Stimulated activated naive B cell treated with anti-CD40 and anti-IgM and Interleukin-4, amounts not matched to agents 10 μg/mL and 1 μg/mL and 100 μg/mL, for 72 hours (primary cell): ENCODE measurements at regions not wholly inside any gene's neighbourhood (a gene's known extent, or its start where the extent isn't known, plus 50 kb on each side); places are given as distances from the start of the nearest gene placed in this dataset.

ENCODE experiments used
- ATAC-seq, 2 donors: fragments of 150-1000 bp; cut with Tn5 transposase; replicated peaks; 2 replicates each; pipeline ENCODE4 v1.10.0; 2021; ENCODE audit warnings: moderate library complexity in 1 of 2
- DNase-seq: peaks from one replicate; pipeline ENCODE4 v3.0.0; 2021
- H3K27ac Mint-ChIP-seq: one replicate; pipeline ENCODE4 v1.8.0; 2022; ENCODE audit warnings: mild to moderate bottlenecking, mixed read lengths
- H3K27me3 Mint-ChIP-seq, 2 donors: one replicate each; pipeline ENCODE4 v1.8.0; 2022; ENCODE audit warnings: mixed read lengths in 2 of 2
- H3K36me3 Mint-ChIP-seq, 2 donors: one replicate each; pipeline ENCODE4 v1.8.0; 2022; ENCODE audit warnings: mixed read lengths in 2 of 2, mild to moderate bottlenecking in 1 of 2
- H3K4me1 Mint-ChIP-seq, 2 donors: one replicate each; pipeline ENCODE4 v1.8.0; 2022; ENCODE audit warnings: mixed read lengths in 2 of 2, mild to moderate bottlenecking in 1 of 2
- H3K4me3 Mint-ChIP-seq, 2 donors: one replicate each; pipeline ENCODE4 v1.8.0; 2022; ENCODE audit warnings: mild to moderate bottlenecking in 2 of 2, mixed read lengths in 2 of 2, moderate library complexity in 1 of 2
- H3K9me3 Mint-ChIP-seq, 2 donors: one replicate each; pipeline ENCODE4 v1.8.0; 2022; ENCODE audit warnings: mixed read lengths in 2 of 2, mild to moderate bottlenecking in 1 of 2

DNA sequence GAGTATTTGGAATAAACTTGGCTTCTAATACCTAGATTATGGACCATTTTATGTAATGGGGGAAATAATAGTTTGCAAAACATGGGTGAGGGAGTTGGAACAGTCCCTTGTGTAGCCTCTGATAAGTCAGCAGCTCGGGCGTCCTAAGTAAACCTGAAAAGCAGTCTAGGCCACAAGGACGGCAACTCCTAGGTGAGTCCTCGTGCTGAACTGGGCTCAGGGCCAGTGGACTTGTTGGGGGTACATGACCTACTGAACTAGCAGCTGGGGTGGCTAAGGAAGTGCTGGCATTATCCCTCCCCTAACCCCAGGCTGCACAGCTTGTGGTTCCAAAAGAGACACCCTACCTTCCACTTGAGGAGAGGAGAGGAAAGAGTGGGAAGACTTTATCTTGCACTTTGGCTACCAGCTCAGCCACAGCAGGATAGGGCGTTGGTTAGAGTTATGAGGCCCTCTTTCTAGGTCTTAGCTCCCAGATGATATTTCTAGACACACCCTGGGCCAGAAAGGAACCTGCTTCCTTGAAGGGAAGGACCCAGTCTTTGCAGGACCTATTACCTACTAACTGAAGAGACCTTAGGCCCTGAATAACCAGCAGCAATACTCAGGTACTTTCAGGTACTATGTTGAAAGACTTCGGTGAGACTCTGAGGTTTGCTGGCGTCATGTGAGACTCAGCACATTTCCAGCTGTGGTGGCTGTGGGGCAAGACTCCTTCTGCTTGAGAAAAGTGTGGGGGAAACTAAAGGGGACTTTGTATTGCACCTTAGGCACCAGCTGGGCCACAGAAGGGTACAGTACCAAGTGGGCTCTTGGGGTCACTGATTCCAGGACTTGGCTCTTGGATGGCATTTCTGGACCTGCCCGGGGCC, 71.0 kb downstream of the AQP4 start:
- H3K4me3 Mint-ChIP-seq, result no peak overlapping the region
- no peaks in the 10 kb centered on the region for H3K4me1 Mint-ChIP-seq
- no peaks in the 10 kb centered on the region for H3K27me3 Mint-ChIP-seq
- peaks cover 2 to 8% of the 10 kb centered on the region in 2 donors for H3K9me3 Mint-ChIP-seq
- H3K27ac Mint-ChIP-seq, result no peak overlapping the region
- peaks cover 0 to 1% of the 10 kb centered on the region in 2 donors for H3K36me3 Mint-ChIP-seq
- ATAC-seq (no peak), DNase-seq (no peak)

DNA sequence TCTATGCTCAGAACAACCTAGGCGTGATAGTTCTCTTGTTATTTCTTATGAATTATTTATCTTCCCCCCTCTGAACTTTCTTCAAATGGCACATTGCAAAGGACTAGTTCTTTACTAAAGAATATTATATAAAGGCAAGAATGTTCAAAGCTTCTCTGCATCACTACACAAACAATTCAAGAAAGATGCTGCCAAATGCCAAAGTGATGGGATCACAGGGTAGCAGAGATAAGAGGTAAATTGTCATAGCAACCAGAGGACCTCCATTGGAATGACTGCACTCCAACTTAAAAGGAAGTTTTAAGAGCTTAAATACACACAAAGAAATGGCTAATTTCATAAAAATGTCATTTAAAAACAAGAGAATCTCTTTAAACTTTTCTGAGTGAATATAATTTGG, 72.8 kb downstream of the AQP4 start:
- Mint-ChIP-seq H3K4me1 (no peaks in the 10 kb centered on the region), H3K36me3 (no peaks in the 10 kb centered on the region), H3K4me3 (no peak overlapping the region), H3K27ac (no peak overlapping the region), H3K9me3 (peaks cover 0 to 1% of the 10 kb centered on the region in 2 donors), H3K27me3 (no peaks in the 10 kb centered on the region)
- DNase-seq (no peak), ATAC-seq (no peak)

DNA sequence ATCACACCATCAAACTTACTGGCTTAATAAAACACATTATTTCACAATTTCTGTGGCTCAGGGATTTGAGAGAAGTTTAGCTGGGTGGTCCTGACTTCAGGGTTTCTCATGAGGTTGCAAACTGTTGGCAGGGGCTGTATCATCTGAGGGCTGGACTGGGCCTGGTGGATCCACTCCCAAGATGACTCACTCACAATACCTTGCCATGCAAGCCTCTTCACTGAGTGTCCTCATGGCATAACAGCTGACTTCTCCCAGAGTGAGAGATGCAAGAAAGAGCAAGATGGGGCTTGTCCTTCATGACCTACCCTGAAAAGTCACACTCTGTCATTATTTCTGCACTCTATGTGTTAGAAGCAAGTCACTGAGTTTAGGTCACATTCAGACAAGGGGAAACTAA, 73.8 kb downstream of the AQP4 start:
- no peak overlapping the region for H3K27ac Mint-ChIP-seq
- H3K4me1 Mint-ChIP-seq, result no peaks in the 10 kb centered on the region
- H3K36me3 Mint-ChIP-seq, result no peaks in the 10 kb centered on the region
- H3K27me3 Mint-ChIP-seq, result no peaks in the 10 kb centered on the region
- ATAC-seq (no peak), DNase-seq (no peak)
- H3K9me3 Mint-ChIP-seq, result no peaks in the 10 kb centered on the region
- no peak overlapping the region for H3K4me3 Mint-ChIP-seq

DNA sequence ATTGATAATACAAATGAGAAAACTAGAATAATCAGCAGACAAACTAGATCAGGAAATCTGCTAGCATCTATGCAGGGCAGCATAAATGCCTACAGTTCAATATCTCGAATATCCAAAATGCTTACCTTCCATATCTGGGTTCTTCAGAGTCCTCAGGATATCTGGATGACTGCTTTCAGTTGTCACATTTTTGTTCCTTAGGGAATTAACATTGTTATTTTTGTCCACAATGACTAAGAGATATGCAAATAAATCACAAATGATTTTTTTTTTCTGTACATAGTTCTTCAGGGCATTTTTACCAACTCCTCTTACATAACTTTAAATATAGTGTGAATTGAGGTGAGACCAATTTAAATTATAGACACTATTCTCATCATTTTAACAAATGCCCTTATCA, 80.9 kb downstream of the AQP4 start:
- no peak overlapping the region for H3K4me3 Mint-ChIP-seq
- H3K4me1 Mint-ChIP-seq, result no peaks in the 10 kb centered on the region
- H3K27ac Mint-ChIP-seq, result no peak overlapping the region
- DNase-seq (no peak), ATAC-seq (no peak)
- H3K27me3 Mint-ChIP-seq, result no peaks in the 10 kb centered on the region
- no peaks in the 10 kb centered on the region for H3K9me3 Mint-ChIP-seq
- H3K36me3 Mint-ChIP-seq, result no peaks in the 10 kb centered on the region

DNA sequence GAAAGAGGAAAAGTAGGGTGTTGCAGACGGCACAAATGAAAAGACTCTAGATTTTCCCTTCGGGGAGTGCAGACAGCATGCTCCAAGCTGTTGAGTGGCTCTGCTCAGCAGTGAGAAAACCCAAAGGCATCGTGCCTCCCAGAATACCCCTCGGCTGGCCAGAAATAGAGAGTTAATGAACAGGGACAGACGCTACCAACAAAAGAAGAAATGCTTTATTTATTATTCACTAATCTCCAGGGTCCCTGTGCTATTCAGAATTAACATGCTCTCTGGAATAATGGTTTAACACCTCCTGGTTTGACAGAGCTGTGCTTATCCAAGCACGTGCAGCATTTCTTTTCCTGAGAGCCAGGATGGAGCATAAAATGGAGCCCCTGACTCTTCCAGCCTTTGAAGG, 82.3 kb downstream of the AQP4 start:
- Mint-ChIP-seq H3K9me3 (no peaks in the 10 kb centered on the region), H3K27me3 (no peaks in the 10 kb centered on the region), H3K4me1 (no peaks in the 10 kb centered on the region), H3K27ac (no peak overlapping the region), H3K36me3 (no peaks in the 10 kb centered on the region), H3K4me3 (no peak overlapping the region)
- no peak for ATAC-seq
- no peak for DNase-seq

DNA sequence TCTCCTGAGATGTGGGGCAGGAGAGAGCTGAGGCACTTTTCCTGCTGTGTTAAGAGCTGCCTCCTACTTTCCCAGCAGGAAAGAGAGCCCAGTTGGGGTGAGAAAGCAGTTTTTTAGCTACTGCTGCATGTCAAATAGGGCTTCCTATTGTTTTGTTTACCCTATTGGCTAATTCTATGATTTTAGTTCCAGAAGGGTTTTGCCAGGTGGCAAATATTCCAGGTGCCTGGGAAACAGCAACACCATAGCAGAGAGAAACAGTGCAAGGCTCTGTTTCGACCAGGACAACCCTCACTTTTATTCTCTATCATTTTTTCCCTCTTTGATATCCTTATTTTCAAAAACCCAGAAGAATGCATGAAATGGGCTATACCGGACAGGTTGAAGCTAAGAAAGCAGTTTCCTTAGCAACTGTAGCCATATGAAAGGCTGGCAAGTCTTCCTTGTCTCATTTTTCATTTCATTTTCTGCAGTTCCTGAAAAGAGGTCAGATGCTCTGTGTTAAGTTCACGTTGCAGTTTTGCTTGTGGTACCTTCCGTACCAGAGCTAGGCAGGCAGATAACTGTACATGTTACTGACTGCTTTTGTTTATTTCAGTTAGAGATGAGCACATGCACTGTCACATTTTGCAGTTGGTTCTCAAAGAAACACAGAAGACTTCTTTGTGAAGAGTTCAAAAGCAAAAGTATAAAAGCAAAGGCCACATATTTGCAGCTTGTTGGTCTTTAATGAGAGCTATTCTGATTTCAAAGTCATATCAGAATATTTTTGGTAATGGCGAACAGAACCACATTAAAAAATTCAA, 84.8 kb downstream of the AQP4 start:
- peaks cover 0 to 1% of the 10 kb centered on the region in 2 donors for H3K27me3 Mint-ChIP-seq
- H3K4me1 Mint-ChIP-seq, result no peaks in the 10 kb centered on the region
- ATAC-seq (no peak), DNase-seq (no peak)
- no peak overlapping the region for H3K4me3 Mint-ChIP-seq
- H3K27ac Mint-ChIP-seq, result no peak overlapping the region
- H3K9me3 Mint-ChIP-seq, result no peaks in the 10 kb centered on the region
- no peaks in the 10 kb centered on the region for H3K36me3 Mint-ChIP-seq

DNA sequence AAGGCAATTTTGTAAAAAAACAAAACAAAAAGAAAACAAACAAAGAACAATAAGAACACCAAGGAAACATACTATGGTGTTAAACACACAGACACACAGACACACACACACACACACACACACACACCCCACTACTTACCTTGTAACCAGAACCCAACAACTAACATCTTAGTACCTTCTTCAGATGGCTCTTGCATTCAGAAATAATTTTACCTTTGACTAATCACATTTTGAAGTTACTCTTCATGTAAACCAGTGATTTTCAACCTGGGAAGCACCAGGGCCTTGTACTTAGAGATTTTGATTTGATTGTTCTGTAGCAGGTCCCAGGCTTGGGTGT, 87.5 kb downstream of the AQP4 start:
- ATAC-seq (no peak), DNase-seq (no peak)
- H3K9me3 Mint-ChIP-seq, result no peaks in the 10 kb centered on the region
- no peak overlapping the region for H3K4me3 Mint-ChIP-seq
- no peaks in the 10 kb centered on the region for H3K36me3 Mint-ChIP-seq
- peaks cover 0 to 3% of the 10 kb centered on the region in 2 donors for H3K27me3 Mint-ChIP-seq
- no peak overlapping the region for H3K27ac Mint-ChIP-seq
- H3K4me1 Mint-ChIP-seq, result no peaks in the 10 kb centered on the region

DNA sequence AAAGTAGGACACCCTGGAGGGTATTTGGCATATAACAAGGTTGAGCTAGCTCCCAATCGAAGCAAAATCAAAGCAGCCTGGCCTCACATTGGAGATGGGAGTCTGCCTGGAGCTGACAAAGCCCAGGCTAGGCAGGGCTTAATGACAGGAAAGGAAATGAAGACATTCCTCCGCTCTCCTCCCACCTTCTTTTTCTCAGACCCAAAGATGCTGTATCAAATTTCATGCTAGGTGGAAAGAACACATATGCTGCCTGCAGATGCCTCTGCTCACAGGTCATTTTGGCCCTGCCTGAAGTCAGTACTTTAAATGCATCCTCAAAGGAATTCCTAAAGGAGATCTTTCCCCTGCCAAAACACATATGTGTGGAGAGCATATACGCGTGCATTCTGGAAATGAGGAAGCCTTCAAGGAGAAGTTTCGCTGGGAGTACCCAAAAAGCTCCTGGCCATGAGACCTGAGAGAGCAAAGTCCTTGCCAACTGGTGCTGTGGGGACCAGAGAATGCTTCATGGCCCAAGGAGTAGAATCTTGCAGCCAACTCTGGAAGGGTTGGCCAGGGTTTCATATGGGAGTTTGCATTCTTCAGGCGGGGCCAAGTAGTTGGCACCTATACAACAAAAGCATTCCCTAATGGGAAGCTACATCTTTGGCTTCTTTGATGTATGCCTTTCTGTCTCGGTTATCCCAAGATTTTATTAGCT, 88.0 kb downstream of the AQP4 start:
- no peak overlapping the region for H3K4me3 Mint-ChIP-seq
- peaks cover 0 to 3% of the 10 kb centered on the region in 2 donors for H3K27me3 Mint-ChIP-seq
- no peaks in the 10 kb centered on the region for H3K4me1 Mint-ChIP-seq
- ATAC-seq (no peak), DNase-seq (no peak)
- no peaks in the 10 kb centered on the region for H3K36me3 Mint-ChIP-seq
- H3K27ac Mint-ChIP-seq, result no peak overlapping the region
- no peaks in the 10 kb centered on the region for H3K9me3 Mint-ChIP-seq

DNA sequence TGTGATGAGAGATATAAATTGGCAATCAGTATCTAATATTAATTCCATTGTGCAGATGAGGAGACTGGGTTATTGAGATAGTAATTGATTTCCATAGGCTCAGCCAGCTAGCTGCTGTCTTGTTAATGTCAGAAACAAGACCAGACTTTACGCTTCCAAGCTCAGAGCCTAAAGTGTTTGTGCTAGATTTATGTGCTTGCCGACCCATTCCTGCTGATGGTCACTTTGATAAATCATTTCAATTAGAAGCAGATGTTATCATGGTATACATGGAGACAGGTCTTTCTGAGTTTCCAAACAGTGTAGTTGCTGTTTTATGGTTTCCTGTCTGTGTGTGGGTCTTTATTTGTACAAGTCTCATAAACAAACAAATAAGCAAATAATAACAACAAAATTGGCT, 92.8 kb downstream of the AQP4 start:
- H3K27ac Mint-ChIP-seq, result no peak overlapping the region
- no peaks in the 10 kb centered on the region for H3K4me1 Mint-ChIP-seq
- DNase-seq (no peak), ATAC-seq (no peak)
- peaks cover 0 to 4% of the 10 kb centered on the region in 2 donors for H3K9me3 Mint-ChIP-seq
- no peak overlapping the region for H3K4me3 Mint-ChIP-seq
- H3K36me3 Mint-ChIP-seq, result no peaks in the 10 kb centered on the region
- H3K27me3 Mint-ChIP-seq, result peaks cover 0 to 3% of the 10 kb centered on the region in 2 donors

DNA sequence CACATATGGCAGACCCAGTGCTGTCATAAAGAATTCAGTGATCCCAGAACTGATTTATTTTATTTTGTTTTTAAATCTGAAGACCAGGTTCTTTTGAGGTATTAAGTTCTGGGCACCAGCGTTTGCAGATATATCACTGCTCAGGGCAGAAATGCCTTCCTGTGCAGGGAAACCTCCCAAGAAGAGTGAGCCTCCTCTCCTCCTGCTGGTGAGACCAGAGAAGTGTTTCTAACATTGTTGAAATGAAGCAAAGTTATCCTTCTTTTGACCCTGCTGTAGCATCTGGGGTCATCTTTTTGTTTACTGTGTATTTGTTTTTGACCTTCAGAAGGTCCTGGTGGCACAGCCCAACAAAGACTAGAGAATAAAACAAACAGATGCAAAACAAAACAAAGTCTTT, 94.0 kb downstream of the AQP4 start:
- no peaks in the 10 kb centered on the region for H3K4me1 Mint-ChIP-seq
- DNase-seq (no peak), ATAC-seq (no peak)
- no peaks in the 10 kb centered on the region for H3K36me3 Mint-ChIP-seq
- H3K4me3 Mint-ChIP-seq, result no peak overlapping the region
- peaks cover 2 to 4% of the 10 kb centered on the region in 2 donors for H3K9me3 Mint-ChIP-seq
- no peak overlapping the region for H3K27ac Mint-ChIP-seq
- H3K27me3 Mint-ChIP-seq, result peaks cover 0 to 3% of the 10 kb centered on the region in 2 donors

DNA sequence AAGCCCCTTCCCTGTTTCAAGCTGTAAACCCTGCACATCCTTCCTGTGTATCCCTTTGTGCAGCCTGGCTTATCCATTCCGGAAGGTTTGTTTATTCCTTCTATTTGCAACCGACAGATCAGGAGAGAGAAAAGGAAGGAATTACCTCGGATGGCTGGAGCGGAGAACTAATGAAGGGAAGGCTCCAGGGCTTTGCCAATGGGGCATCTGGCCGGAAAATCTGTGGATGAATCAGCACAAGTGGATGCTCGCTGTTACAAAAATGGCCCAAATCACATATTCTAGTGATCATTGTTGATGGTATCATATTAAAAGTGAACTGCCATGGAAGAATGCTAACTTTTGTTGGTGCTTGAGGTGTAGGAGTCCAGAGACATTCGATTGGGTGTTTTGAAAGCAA, 97.1 kb downstream of the AQP4 start:
- no peaks in the 10 kb centered on the region for H3K4me1 Mint-ChIP-seq
- peaks cover 3 to 4% of the 10 kb centered on the region in 2 donors for H3K9me3 Mint-ChIP-seq
- ATAC-seq (no peak), DNase-seq (no peak)
- no peak overlapping the region for H3K27ac Mint-ChIP-seq
- H3K4me3 Mint-ChIP-seq, result no peak overlapping the region
- H3K27me3 Mint-ChIP-seq, result no peaks in the 10 kb centered on the region
- H3K36me3 Mint-ChIP-seq, result no peaks in the 10 kb centered on the region

DNA sequence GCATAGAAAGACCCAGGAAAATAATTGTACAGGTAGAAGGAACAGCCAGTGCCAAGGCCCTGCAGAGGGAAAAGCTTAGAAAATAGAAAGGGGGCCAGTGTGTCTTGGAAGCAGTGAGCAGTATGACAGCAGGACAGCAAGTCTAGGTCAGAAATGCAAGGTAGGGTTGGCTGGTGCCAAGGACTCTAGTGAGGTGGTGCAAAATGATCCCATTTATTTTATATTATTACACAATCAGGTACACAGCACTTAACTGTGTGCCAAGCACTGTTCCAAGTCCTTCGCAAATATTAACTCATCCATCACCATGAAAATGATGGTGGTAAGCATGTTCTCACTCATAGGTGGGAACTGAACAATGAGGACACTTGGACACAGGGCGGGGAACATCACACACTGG, 100.0 kb downstream of the AQP4 start:
- peaks cover 2 to 3% of the 10 kb centered on the region in 2 donors for H3K9me3 Mint-ChIP-seq
- no peaks in the 10 kb centered on the region for H3K4me1 Mint-ChIP-seq
- no peak overlapping the region for H3K27ac Mint-ChIP-seq
- no peak for DNase-seq
- ATAC-seq, result no peak
- no peaks in the 10 kb centered on the region for H3K36me3 Mint-ChIP-seq
- H3K4me3 Mint-ChIP-seq, result no peak overlapping the region
- no peaks in the 10 kb centered on the region for H3K27me3 Mint-ChIP-seq

DNA sequence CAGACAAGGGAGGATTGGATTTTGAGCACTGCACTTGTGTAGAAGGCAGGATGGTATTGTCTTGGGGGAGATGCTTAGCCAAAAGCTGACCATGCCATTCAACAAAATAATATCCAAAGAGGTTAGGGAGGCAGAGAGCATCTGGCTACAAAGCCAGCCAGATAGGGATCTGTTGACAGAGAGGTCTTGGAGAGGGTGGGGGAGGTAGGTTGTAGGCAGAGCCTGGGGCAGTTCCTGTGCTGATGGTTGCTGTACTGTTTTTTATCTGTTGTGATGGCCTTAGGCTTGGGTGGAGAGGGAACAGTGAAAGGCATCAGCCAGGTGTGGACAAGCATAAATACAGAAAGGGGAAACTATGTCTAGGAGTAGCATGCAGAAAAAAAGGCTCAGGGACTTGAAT, 100.9 kb downstream of the AQP4 start:
- H3K27me3 Mint-ChIP-seq, result no peaks in the 10 kb centered on the region
- no peak overlapping the region for H3K27ac Mint-ChIP-seq
- no peak overlapping the region for H3K4me3 Mint-ChIP-seq

DNA sequence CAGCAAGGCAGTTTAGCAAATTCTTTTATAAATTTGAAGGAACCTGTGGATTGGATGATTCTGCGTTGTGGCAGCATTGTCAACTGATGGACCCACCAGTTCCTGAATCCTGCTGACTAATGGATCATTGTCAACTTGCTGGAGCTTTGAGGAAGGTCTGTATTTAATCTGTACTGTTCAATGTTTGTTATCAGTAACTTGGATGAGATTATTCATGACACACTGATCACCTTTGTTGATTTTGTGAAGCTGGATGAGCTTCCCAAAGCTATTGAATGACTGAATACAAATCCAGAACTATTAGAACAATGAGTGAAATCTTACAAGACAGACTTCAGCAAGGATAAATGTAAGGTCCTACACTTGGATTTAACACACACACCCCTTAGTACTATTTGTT, 101.3 kb downstream of the AQP4 start:
- Mint-ChIP-seq H3K36me3 (no peaks in the 10 kb centered on the region), H3K4me3 (no peak overlapping the region), H3K9me3 (peaks cover 0 to 3% of the 10 kb centered on the region in 2 donors), H3K27ac (no peak overlapping the region), H3K4me1 (no peaks in the 10 kb centered on the region), H3K27me3 (no peaks in the 10 kb centered on the region)
- DNase-seq, result no peak
- no peak for ATAC-seq

More for the DNA sequence above, 100.9 kb downstream of the AQP4 start:
- DNase-seq (no peak), ATAC-seq (no peak)
- Mint-ChIP-seq H3K4me1 (no peaks in the 10 kb centered on the region), H3K9me3 (peaks cover 0 to 3% of the 10 kb centered on the region in 2 donors), H3K36me3 (no peaks in the 10 kb centered on the region)
